C4-2B (cell line): ENCODE measurements at regions not wholly inside any gene's neighbourhood (a gene's known extent, or its start where the extent isn't known, plus 50 kb on each side); places are given as distances from the start of the nearest gene placed in this dataset.

Experiments
- ZFX ChIP-seq: fragments of 450-650 bp; IDR thresholded peaks from 2 replicates; pipeline ENCODE4 v1.6.1; 2017
- TF ChIP-seq, protein P1 (sequence below): fragments of 450-650 bp; conservative IDR thresholded peaks from 2 replicates; pipeline ENCODE4 v1.5.1; 2017; ENCODE audit warnings: mild to moderate bottlenecking

DNA sequence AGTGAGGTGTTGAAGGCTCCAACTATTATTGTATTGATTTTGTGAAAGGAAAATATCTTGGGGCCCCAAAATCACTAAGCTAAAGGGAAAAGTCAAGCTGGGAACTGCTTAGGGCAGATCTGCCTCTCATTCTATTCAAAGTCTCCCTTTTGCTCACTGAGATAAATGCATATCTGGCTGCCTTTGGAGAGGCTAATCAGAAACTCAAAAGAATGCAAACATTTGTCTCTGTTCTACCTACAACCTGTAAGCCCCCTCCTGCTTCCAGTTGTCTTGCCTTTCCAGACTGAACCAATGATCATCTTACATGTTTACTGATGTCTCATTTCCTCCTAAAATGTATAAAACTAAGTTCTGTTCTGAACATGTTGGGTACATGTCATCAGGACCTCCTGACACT is 125.9 kb downstream of the HTR1B start:
- TF ChIP-seq, protein P1, sequence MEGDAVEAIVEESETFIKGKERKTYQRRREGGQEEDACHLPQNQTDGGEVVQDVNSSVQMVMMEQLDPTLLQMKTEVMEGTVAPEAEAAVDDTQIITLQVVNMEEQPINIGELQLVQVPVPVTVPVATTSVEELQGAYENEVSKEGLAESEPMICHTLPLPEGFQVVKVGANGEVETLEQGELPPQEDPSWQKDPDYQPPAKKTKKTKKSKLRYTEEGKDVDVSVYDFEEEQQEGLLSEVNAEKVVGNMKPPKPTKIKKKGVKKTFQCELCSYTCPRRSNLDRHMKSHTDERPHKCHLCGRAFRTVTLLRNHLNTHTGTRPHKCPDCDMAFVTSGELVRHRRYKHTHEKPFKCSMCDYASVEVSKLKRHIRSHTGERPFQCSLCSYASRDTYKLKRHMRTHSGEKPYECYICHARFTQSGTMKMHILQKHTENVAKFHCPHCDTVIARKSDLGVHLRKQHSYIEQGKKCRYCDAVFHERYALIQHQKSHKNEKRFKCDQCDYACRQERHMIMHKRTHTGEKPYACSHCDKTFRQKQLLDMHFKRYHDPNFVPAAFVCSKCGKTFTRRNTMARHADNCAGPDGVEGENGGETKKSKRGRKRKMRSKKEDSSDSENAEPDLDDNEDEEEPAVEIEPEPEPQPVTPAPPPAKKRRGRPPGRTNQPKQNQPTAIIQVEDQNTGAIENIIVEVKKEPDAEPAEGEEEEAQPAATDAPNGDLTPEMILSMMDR: no peak
- TF ChIP-seq ZFX: no peak
